Esophagus (tissue), 2 donors: ENCODE measurements at regions not wholly inside any gene's neighbourhood (a gene's known extent, or its start where the extent isn't known, plus 50 kb on each side); places are given as distances from the start of the nearest gene placed in this dataset.
"Not testable (repeated sequence)": the region's sequence is repeated elsewhere in the genome, so short reads cannot be mapped to it uniquely, and the experiment has no call there.

Experiments used
- H3K27ac ChIP-seq, 2 donors: one replicate each; pipeline ENCODE4 v1.5.1; 2013; ENCODE audit warnings: low read depth in 2 of 2, mild to moderate bottlenecking in 2 of 2, inconsistent platforms in 1 of 2, low read length in 1 of 2, moderate library complexity in 1 of 2
- H3K27me3 ChIP-seq, 2 donors: one replicate each; pipeline ENCODE4 v1.6.1; 2013; ENCODE audit warnings: low read length in 2 of 2, control low read depth in 1 of 2, mild to moderate bottlenecking in 1 of 2; ENCODE audit not compliant: insufficient read depth in 2 of 2, control insufficient read depth in 1 of 2
- H3K36me3 ChIP-seq, 2 donors: one replicate each; pipeline ENCODE4 v1.6.1; 2013; ENCODE audit warnings: low read length in 1 of 2; ENCODE audit not compliant: control insufficient read depth in 2 of 2, insufficient read depth in 2 of 2
- H3K4me1 ChIP-seq, 2 donors: one replicate each; pipeline ENCODE4 v1.6.1; 2013; ENCODE audit warnings: low read length in 1 of 2; ENCODE audit not compliant: control insufficient read depth in 2 of 2, insufficient read depth in 2 of 2
- H3K4me3 ChIP-seq, 2 donors: one replicate each; pipeline ENCODE4 v1.5.1; 2013; ENCODE audit warnings: low read length in 2 of 2, mild to moderate bottlenecking in 2 of 2, low read depth in 1 of 2, moderate library complexity in 1 of 2
- H3K9me3 ChIP-seq, 2 donors: one replicate each; pipeline ENCODE4 v1.6.1; 2013; ENCODE audit warnings: mild to moderate bottlenecking in 2 of 2, low read depth in 1 of 2, low read length in 1 of 2, moderate library complexity in 1 of 2; ENCODE audit not compliant: control insufficient read depth in 2 of 2, insufficient read depth in 1 of 2
- WGBS, 2 donors: extraction: QIAGEN DNeasy Blood & Tissue Kit; methylation state at CpG; one replicate each; pipeline ENCODE4 v1.1.7; 2013; 5-methylcytosine and 5-hydroxymethylcytosine counted together
- donor health status: healthy with polysubstance abuse.
- donor health status: Bipolar disorder and iron deficiency.

DNA sequence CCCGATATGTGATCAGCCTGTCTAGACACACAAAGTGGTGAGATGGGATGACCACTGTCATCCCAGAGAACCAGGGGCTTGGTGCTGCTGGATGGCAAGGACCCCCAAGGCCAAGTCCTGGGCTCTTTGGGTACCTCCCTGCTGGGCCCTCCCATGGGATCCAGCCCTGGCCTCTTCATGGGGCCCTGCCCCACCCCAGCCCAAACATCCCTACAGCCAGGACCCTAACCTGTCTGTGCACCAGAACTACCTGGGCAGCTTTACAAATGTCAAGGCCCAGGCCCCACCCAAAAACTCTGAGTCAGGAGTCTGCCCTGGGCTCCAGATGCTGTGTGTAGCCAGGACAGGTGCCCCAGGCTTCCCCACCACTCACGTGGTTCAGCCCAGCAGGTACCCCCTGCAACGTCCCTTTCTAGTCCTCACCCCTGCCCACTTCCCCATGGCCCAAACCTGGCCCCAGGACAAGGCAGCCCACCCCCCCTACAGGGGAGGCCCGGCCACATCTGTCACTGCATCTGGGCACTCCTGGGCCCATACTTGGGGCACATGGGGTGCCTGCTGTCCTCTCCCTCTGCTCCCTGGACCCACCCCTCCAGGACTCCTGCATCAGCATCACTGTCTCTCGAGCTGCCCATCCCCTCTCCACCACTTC lies 233.5 kb downstream of the TUBA3C start:
- H3K27me3 ChIP-seq = no peaks in the 10 kb centered on the region
- no peak overlapping the region for H3K4me3 ChIP-seq
- H3K4me1 ChIP-seq = no peaks in the 10 kb centered on the region
- WGBS, 2 donors = 53 to 54% methylated on average over 5 of the region's 5 CpGs
- no peaks in the 10 kb centered on the region for H3K36me3 ChIP-seq
- H3K27ac ChIP-seq = no peak overlapping the region
- H3K9me3 ChIP-seq = peaks cover 8 to 47% of the 10 kb centered on the region in 2 donors

DNA sequence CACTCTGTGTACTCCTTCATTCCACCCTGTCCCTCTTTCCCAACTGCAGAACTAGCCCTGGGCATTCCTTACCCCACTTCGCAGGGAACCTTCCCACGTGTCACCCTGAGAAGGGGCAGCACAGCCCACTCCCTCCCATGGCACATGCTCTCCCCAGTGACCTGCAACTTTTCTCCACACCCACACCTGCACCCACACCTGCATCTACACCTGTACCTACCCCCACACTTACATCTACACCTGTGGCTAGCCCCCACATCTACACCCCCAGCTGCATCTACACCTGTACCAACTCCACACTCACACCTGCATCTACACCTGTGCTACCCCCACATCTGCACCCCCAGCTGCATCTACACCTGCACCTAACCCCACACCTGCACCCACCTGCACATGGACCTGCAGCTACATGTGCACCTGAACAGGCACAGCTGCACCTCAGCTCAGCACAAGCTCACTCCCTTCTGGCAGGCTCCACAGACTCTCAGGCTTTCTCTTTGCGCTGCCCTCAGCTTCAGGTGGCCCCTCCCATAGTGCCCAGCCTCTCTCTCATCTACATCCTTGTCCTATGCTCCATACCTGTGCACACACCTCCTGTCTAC lies 234.1 kb downstream of the TUBA3C start:
- no peaks in the 10 kb centered on the region for H3K4me1 ChIP-seq
- H3K4me3 ChIP-seq = no peak overlapping the region
- 74 to 87% methylated on average over 3 of the region's 3 CpGs for WGBS, 2 donors
- H3K9me3 ChIP-seq = peaks cover 7 to 47% of the 10 kb centered on the region in 2 donors
- no peak overlapping the region for H3K27ac ChIP-seq
- no peaks in the 10 kb centered on the region for H3K27me3 ChIP-seq
- H3K36me3 ChIP-seq = no peaks in the 10 kb centered on the region

DNA sequence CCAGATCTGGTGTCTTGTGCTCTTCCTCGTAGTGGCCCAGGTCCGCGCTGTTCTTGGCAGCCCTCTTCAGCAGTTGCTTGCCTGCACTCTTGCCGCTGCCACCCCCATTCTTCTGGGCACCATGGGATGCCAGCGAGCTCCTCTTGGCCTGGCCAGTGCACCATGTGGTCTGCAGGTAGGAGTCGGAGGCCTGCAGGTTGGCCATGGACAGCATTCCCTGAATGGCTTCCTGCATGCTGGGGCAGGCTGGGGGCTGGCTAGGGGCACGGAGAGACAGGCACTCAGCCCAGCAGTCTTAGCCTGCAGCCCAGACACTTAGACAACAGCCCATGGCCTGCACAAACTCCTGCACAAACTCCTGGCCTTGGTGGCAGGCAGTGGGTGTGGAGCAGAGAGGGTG lies 234.9 kb downstream of the TUBA3C start:
- no peaks in the 10 kb centered on the region for H3K36me3 ChIP-seq
- no peaks in the 10 kb centered on the region for H3K27me3 ChIP-seq
- peaks cover 4 to 42% of the 10 kb centered on the region in 2 donors for H3K9me3 ChIP-seq
- H3K4me1 ChIP-seq = no peaks in the 10 kb centered on the region
- H3K27ac ChIP-seq = no peak overlapping the region
- no peak overlapping the region for H3K4me3 ChIP-seq
- 52 to 54% methylated on average over 7 of the region's 7 CpGs for WGBS, 2 donors

DNA sequence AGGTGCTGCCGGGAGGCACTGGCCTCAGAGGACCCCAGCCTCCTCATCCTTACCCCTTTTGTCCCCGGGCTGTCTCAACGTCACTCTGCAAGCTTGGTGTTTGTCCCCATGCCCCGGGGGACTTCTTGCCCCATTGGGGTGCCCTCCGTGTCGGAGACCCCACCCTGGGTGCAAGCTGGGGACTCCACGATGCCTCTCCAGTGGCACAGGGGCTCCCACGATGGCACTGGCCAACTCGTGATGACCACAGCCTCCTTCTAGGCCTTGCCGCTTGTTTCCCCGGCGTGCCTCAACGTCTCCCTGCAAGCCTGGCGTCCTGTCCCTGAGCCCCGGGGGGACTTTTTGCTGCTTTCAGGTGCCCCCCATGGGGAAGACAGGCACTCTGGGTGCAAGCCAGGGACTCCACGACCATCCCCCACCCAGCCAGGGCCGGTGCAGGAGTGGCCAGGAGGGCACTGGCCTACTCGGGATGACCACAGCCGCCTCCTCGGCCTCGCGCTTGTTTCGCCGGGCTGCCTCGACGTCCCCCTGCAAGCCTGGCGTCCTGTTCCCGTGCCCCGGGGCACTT lies 237.0 kb downstream of the TUBA3C start:
- H3K36me3 ChIP-seq = no peaks in the 10 kb centered on the region
- no peaks in the 10 kb centered on the region for H3K27me3 ChIP-seq
- no peak overlapping the region for H3K27ac ChIP-seq
- H3K4me3 ChIP-seq = no peak overlapping the region
- H3K4me1 ChIP-seq = no peaks in the 10 kb centered on the region
- 89 to 91% methylated on average over 29 of the region's 29 CpGs for WGBS, 2 donors
- peaks cover 4 to 34% of the 10 kb centered on the region in 2 donors for H3K9me3 ChIP-seq

DNA sequence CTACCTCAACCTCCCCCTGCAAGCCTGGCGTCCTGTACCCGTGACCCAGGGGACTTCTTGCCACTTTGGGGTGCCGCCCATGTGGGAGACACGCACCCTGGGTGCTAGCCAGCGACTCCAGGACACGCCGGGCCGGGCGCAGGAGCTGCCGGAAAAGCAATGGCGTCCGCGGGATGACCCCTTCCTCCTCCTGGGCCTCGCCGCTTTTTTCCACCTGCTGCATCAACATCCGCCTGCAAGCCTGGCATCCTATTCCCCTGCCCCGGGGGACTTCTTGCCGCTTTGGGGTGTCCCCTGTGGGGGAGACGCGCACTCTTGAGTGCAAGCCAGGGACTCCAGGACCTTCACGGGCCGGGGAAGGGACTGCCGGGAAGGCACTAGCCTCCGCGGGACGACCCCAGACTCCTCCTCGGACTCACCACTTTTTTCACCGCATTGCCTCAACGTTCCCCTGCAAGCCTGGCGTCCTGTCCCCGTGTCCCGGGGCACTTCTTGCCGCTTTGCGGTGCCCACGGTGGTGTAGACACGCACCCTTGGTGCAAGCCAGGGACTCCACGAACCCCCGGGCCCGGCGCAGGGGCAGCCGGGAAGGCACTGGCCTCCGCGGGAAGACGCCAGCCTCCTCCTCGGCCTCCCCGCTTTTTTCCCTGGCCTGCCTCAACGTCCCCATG lies 237.8 kb downstream of the TUBA3C start:
- Histone ChIP-seq H3K4me3 (no peak overlapping the region), H3K4me1 (no peaks in the 10 kb centered on the region), H3K36me3 (no peaks in the 10 kb centered on the region), H3K27ac (no peak overlapping the region), H3K27me3 (no peaks in the 10 kb centered on the region), H3K9me3 (peaks cover 4 to 30% of the 10 kb centered on the region in 2 donors)
- WGBS, 2 donors = 89 to 91% methylated on average over 47 of the region's 47 CpGs

DNA sequence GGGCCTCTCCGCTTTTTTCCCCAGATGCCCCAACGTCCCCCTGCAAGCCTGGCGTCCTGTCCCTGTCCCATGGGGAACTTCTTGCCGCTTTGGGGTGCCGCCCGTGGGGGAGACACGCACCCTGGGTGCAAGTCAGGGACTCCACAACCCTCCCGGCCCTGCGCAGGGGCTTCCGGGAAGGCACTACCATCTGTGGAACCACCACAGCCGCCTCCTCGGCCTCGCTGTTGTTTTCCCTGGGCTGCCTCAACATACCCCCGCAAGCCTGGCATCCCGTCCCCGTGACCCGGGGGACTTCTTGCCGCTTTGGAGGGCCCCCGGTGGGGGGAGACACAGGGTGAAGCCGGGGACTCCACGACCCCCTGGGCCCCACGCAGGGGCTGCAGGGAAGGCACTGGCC lies 238.4 kb downstream of the TUBA3C start:
- no peak overlapping the region for H3K4me3 ChIP-seq
- peaks cover 4 to 26% of the 10 kb centered on the region in 2 donors for H3K9me3 ChIP-seq
- H3K4me1 ChIP-seq = no peaks in the 10 kb centered on the region
- H3K36me3 ChIP-seq = no peaks in the 10 kb centered on the region
- no peaks in the 10 kb centered on the region for H3K27me3 ChIP-seq
- no peak overlapping the region for H3K27ac ChIP-seq
- WGBS, 2 donors = 88 to 94% methylated on average over 22 of the region's 22 CpGs

DNA sequence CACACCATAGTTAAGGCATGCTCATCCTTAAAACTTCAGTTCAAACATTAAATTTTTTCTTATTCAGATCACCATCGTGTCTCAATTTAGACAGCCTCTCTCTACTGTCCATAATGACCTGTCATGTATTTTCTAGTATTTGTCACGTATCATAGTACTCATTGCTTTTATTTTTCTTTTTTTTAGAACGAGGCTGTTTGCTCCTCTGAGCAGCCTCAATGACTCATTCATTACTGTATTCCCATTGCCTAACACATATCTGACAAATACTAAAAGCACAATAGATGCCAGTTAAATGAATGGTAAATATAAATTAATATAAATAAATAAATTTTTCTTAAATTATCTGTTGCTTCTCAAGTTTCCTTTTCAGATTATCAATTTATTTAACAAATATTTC lies 245.5 kb downstream of the TUBA3C start:
- Histone ChIP-seq H3K4me1 (no peaks in the 10 kb centered on the region), H3K27ac (no peak overlapping the region), H3K36me3 (no peaks in the 10 kb centered on the region), H3K9me3 (no peaks in the 10 kb centered on the region), H3K27me3 (no peaks in the 10 kb centered on the region), H3K4me3 (no peak overlapping the region)
- 56% methylated on average over 3 of the region's 3 CpGs for WGBS, 2 donors

DNA sequence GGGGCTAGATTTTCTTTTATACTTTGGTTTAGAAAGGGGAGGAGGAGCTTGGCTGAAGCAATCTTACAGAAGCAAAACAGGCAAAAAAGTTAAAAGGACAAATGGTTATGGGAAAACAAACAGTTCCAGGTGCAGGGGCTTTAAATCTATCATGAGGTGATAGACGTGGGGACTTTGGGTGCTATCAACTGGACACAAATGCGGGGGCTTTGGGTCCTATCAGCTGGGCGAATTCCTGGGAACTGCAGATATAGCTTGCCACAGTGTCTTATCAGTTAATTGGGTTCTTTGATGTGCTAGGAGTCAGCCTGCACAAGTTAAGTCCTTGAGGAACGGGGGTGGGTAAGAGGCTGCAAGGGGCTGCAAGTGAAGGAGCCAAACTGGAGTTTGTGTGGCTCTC lies 260.6 kb downstream of the TUBA3C start:
- Histone ChIP-seq H3K4me3 (no peak overlapping the region), H3K36me3 (no peaks in the 10 kb centered on the region), H3K4me1 (no peaks in the 10 kb centered on the region), H3K27me3 (no peaks in the 10 kb centered on the region), H3K9me3 (no peaks in the 10 kb centered on the region), H3K27ac (no peak overlapping the region)
- 51 to 54% methylated on average over 4 of the region's 4 CpGs for WGBS, 2 donors

DNA sequence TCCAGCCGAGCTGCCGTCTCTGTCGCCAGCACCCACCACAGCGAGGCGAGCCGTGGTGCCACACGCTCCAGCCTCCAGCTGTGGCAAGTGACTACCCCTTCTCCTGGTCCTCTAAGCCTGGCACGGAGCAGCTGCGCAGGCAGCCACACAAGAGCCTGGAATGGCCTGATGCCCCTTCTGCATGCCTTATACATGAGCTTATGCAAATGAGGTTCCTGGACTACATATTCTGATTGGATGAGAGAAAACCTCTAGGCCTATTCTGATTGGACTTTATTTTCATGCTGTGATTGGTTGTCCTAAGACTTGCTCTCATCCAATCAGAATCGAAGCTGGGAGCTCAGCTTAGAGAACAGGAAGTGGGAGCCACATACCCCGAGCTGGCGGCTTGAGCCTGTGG lies 276.5 kb downstream of the TUBA3C start:
- H3K4me3 ChIP-seq, H3K36me3 ChIP-seq, H3K9me3 ChIP-seq, H3K27ac ChIP-seq, H3K4me1 ChIP-seq, H3K27me3 ChIP-seq: not testable (repeated sequence)
- 62 to 69% methylated on average over 11 to 12 of the region's 12 CpGs for WGBS, 2 donors
